Gastroesophageal sphincter (tissue), 4 donors: ENCODE measurements at regions not wholly inside any gene's neighbourhood (a gene's known extent, or its start where the extent isn't known, plus 50 kb on each side); places are given as distances from the start of the nearest gene placed in this dataset.

Source experiments
- ATAC-seq: fragments of 150-250 bp; one replicate; pipeline ENCODE4 v1.9.1; 2016; ENCODE audit warnings: mild to moderate bottlenecking, moderate library complexity
- H3K27ac ChIP-seq, 4 donors: fragments of 200-600 bp; sonication (generic) in 3 of 4; 1 replicate in 3 of 4; 2 replicates in 1 of 4; pipeline ENCODE4 v1.5.1; 2016 to 2019
- H3K27me3 ChIP-seq: fragments of 200-600 bp; sonication (generic); one replicate; pipeline ENCODE4 v1.5.1; 2019
- H3K36me3 ChIP-seq, 2 donors: fragments of 200-600 bp; sonication (generic); one replicate each; pipeline ENCODE4 v1.5.1; 2019; ENCODE audit warnings: control low read depth in 1 of 2
- H3K4me1 ChIP-seq, 3 donors: fragments of 200-600 bp; sonication (generic); 1 replicate in 2 of 3; 2 replicates in 1 of 3; pipeline ENCODE4 v1.5.1; 2016 to 2019; ENCODE audit warnings: control low read depth in 2 of 3
- H3K4me3 ChIP-seq, 2 donors: fragments of 200-600 bp; sonication (generic); one replicate each; pipeline ENCODE4 v1.5.1; 2019; ENCODE audit warnings: mild to moderate bottlenecking in 1 of 2, moderate library complexity in 1 of 2
- H3K9me3 ChIP-seq, 3 donors: fragments of 200-600 bp; sonication (generic); one replicate each; pipeline ENCODE4 v1.5.1; 2017 to 2019; ENCODE audit warnings: control low read depth in 2 of 3
- CTCF ChIP-seq, 4 experiments: fragments of 200-600 bp in 2 of 4; fragments of 450-650 bp in 2 of 4; sonication (generic) in 1 of 4; IDR thresholded peaks; one replicate each; pipeline ENCODE4 v1.5.1; 2017 to 2019; ENCODE audit warnings: antibody characterized with exemption in 4 of 4, mild to moderate bottlenecking in 2 of 4, moderate library complexity in 2 of 4
- EP300 ChIP-seq: sonication (generic); formaldehyde crosslinking; IDR thresholded peaks from one replicate; pipeline ENCODE4 v1.6.1; 2017; ENCODE audit warnings: antibody characterized with exemption, mild to moderate bottlenecking
- POLR2A ChIP-seq, 2 donors: fragments of 450-650 bp; IDR thresholded peaks; one replicate each; pipeline ENCODE4 v1.6.1; 2017; ENCODE audit warnings: antibody characterized with exemption in 2 of 2, mild to moderate bottlenecking in 2 of 2, moderate library complexity in 1 of 2
- POLR2AphosphoS5 ChIP-seq: sonication (generic); formaldehyde crosslinking; IDR thresholded peaks from one replicate; pipeline ENCODE4 v1.6.1; 2017; ENCODE audit warnings: antibody characterized with exemption
- WGBS, 2 donors: methylation state at CpG; one replicate each; pipeline ENCODE4 v1.1.5; 2018; ENCODE audit warnings: low coverage in 1 of 2; 5-methylcytosine and 5-hydroxymethylcytosine counted together

GRCh38 chr2:29990129-29990528, 68.7 kb upstream of the ALK start:
- 67 to 78% methylated on average over 4 of the region's 4 CpGs for WGBS, 2 donors

GRCh38 chr2:29991086-29991485, 69.7 kb upstream of the ALK start:
- Histone ChIP-seq H3K27ac (no peak overlapping the region), H3K4me3 (no peak overlapping the region), H3K27me3 (peaks cover 18% of the 10 kb centered on the region), H3K4me1 (no peaks in the 10 kb centered on the region), H3K36me3 (no peaks in the 10 kb centered on the region), H3K9me3 (no peaks in the 10 kb centered on the region)
- WGBS, 2 donors: no CpG with 5 or more reads among the region's 3 CpGs
- ATAC-seq: no peak
- TF ChIP-seq EP300: no peak
- no peak for TF ChIP-seq CTCF (IDR thresholded peaks at IDR 0.05)
- TF ChIP-seq POLR2A (IDR thresholded peaks at IDR 0.05): no peak
- no peak for TF ChIP-seq POLR2AphosphoS5

More at GRCh38 chr2:29990129-29990528, 68.7 kb upstream of the ALK start:
- Histone ChIP-seq H3K27me3 (peaks cover 10% of the 10 kb centered on the region), H3K4me1 (no peaks in the 10 kb centered on the region), H3K36me3 (no peaks in the 10 kb centered on the region), H3K27ac (no peak overlapping the region), H3K4me3 (no peak overlapping the region), H3K9me3 (no peaks in the 10 kb centered on the region)
- no peak for ATAC-seq
- no peak for TF ChIP-seq POLR2A (IDR thresholded peaks at IDR 0.05)
- no peak for TF ChIP-seq EP300
- no peak for TF ChIP-seq POLR2AphosphoS5
- no peak for TF ChIP-seq CTCF (IDR thresholded peaks at IDR 0.05)

- Histone ChIP-seq H3K4me3 (no peak overlapping the region), H3K27me3 (peaks cover 15% of the 10 kb centered on the region), H3K4me1 (no peaks in the 10 kb centered on the region), H3K27ac (no peak overlapping the region), H3K36me3 (no peaks in the 10 kb centered on the region), H3K9me3 (peaks cover 0 to 14% (median 0%) of the 10 kb centered on the region in 3 donors)
- TF ChIP-seq EP300 (no peak), POLR2A (IDR thresholded peaks at IDR 0.05) (no peak), CTCF (IDR thresholded peaks at IDR 0.05) (no peak), POLR2AphosphoS5 (no peak)
- ATAC-seq: no peak
- 57 to 67% methylated on average over 1 of the region's 1 CpG for WGBS, 2 donors
Observed at GRCh38 chr2:29995241-29995640, 73.9 kb upstream of the ALK start.

GRCh38 chr2:30003128-30003527, 81.7 kb upstream of the ALK start:
- Histone ChIP-seq H3K9me3 (peaks cover 0 to 16% (median 0%) of the 10 kb centered on the region in 3 donors), H3K27ac (no peak overlapping the region), H3K4me3 (no peak overlapping the region), H3K36me3 (no peaks in the 10 kb centered on the region), H3K4me1 (no peaks in the 10 kb centered on the region), H3K27me3 (no peaks in the 10 kb centered on the region)
- TF ChIP-seq POLR2A (IDR thresholded peaks at IDR 0.05) (no peak), CTCF (IDR thresholded peaks at IDR 0.05) (no peak), POLR2AphosphoS5 (no peak), EP300 (no peak)
- ATAC-seq: no peak

- no peak for ATAC-seq
- Histone ChIP-seq H3K36me3 (no peaks in the 10 kb centered on the region), H3K4me1 (no peaks in the 10 kb centered on the region), H3K27ac (no peak overlapping the region), H3K4me3 (no peak overlapping the region), H3K9me3 (no peaks in the 10 kb centered on the region), H3K27me3 (peaks cover 13% of the 10 kb centered on the region)
- 66 to 72% methylated on average over 4 of the region's 4 CpGs for WGBS, 2 donors
- TF ChIP-seq CTCF (IDR thresholded peaks at IDR 0.05): no peak
- no peak for TF ChIP-seq POLR2AphosphoS5
- no peak for TF ChIP-seq EP300
- no peak for TF ChIP-seq POLR2A (IDR thresholded peaks at IDR 0.05)
Observed at GRCh38 chr2:30022444-30023071, 101.2 kb upstream of the ALK start.
